PC-3 (cell line): ENCODE measurements at regions not wholly inside any gene's neighbourhood (a gene's known extent, or its start where the extent isn't known, plus 50 kb on each side); places are given as distances from the start of the nearest gene placed in this dataset.

Source experiments
- ATAC-seq: fragments of 200-7000 bp; cut with Tn5 transposase; 2 replicates; pipeline ENCODE4 v1.9.1; 2020; ENCODE audit warnings: mild to moderate bottlenecking, moderate library complexity
- BruUV-seq: library from RNA; stranded (reverse); fragments of 400-500 nt; replicated peaks from 2 replicates; lab custom pipeline; 2021; lab: Mats Ljungman, UMichigan
- CTCF ChIA-PET: fragments of 300-600 bp; sonication (Branson Sonifier 250); formaldehyde crosslinking; loops from one replicate; lab custom pipeline; 2022; ENCODE audit warnings: antibody characterized with exemption; lab: Charles Lee
- POLR2A ChIA-PET: fragments of 300-600 bp; sonication (Branson Sonifier 250); formaldehyde crosslinking; loops from one replicate; lab custom pipeline; 2022; ENCODE audit warnings: antibody characterized with exemption; ENCODE audit not compliant: unreplicated experiment; lab: Charles Lee
- DNase-seq: peaks from one replicate; pipeline ENCODE4 v3.0.0-alpha.2; 2015
- H2AFZ ChIP-seq: fragments of 300-600 bp; sonication (generic); 2 replicates; pipeline ENCODE4 v1.6.0; 2016; ENCODE audit warnings: antibody characterized with exemption, low read length
- H3F3A ChIP-seq: fragments of 300-600 bp; sonication (generic); one replicate; pipeline ENCODE4 v1.6.0; 2017; ENCODE audit warnings: antibody characterized with exemption, low read length, control low read depth, mild to moderate bottlenecking; ENCODE audit not compliant: unreplicated experiment
- H3K27ac ChIP-seq: fragments of 300-600 bp; sonication (generic); 2 replicates; pipeline ENCODE4 v1.5.1; 2016; ENCODE audit warnings: mild to moderate bottlenecking, low read length
- H3K27me3 ChIP-seq: fragments of 300-600 bp; sonication (generic); 2 replicates; pipeline ENCODE4 v1.6.1; 2016; ENCODE audit warnings: low read length, mixed read lengths
- H3K36me3 ChIP-seq: fragments of 300-600 bp; sonication (generic); 2 replicates; pipeline ENCODE4 v1.6.1; 2016; ENCODE audit warnings: low read depth, mixed run types, low read length, mixed read lengths
- H3K4me1 ChIP-seq: fragments of 300-600 bp; sonication (generic); 2 replicates; pipeline ENCODE4 v1.5.1; 2016; ENCODE audit warnings: low read length; ENCODE audit not compliant: insufficient read depth
- H3K4me2 ChIP-seq: fragments of 300-600 bp; sonication (generic); 2 replicates; pipeline ENCODE4 v1.6.0; 2016; ENCODE audit warnings: low read length
- H3K4me3 ChIP-seq: fragments of 300-600 bp; sonication (generic); 2 replicates; pipeline ENCODE4 v1.5.1; 2016; ENCODE audit warnings: mild to moderate bottlenecking, low read length, mixed read lengths
- H3K79me2 ChIP-seq: fragments of 300-600 bp; sonication (generic); 2 replicates; pipeline ENCODE4 v1.6.1; 2017; ENCODE audit warnings: low read length, mixed read lengths
- H3K9ac ChIP-seq: fragments of 300-600 bp; sonication (generic); 2 replicates; pipeline ENCODE4 v1.6.0; 2016; ENCODE audit warnings: mild to moderate bottlenecking, low read length
- H3K9me2 ChIP-seq: fragments of 300-600 bp; sonication (generic); replicated peaks from 2 replicates; pipeline ENCODE4 v1.6.1; 2016; ENCODE audit warnings: mixed run types, low read length, mixed read lengths
- H3K9me3 ChIP-seq: fragments of 300-600 bp; sonication (generic); 2 replicates; pipeline ENCODE4 v1.6.1; 2016; ENCODE audit warnings: low read length, mixed read lengths
- H4K20me1 ChIP-seq: fragments of 300-600 bp; sonication (generic); 2 replicates; pipeline ENCODE4 v1.6.1; 2016; ENCODE audit warnings: low read length, mixed read lengths
- EZH2 ChIP-seq: fragments of 300-600 bp; sonication (generic); IDR thresholded peaks from one replicate; pipeline ENCODE4 v1.6.1; 2017; ENCODE audit warnings: antibody characterized with exemption, mild to moderate bottlenecking, low read length; ENCODE audit not compliant: unreplicated experiment
- EZH2phosphoT487 ChIP-seq: fragments of 300-600 bp; sonication (generic); IDR thresholded peaks from 2 replicates; pipeline ENCODE4 v1.6.1; 2018; ENCODE audit warnings: mild to moderate bottlenecking, antibody characterized with exemption, low read length, borderline replicate concordance
- intact Hi-C: fragments of 100-400 bp; cut with micrococcal nuclease; formaldehyde crosslinking; loops from 2 replicates; pipeline ENCODE4 v1.9.0; 2023
- TF ChIP-seq, protein P1 (sequence below): fragments of 300-600 bp; sonication (generic); conservative IDR thresholded peaks from 2 replicates; pipeline ENCODE4 v1.5.1; 2017; ENCODE audit warnings: antibody characterized with exemption, low read depth, mild to moderate bottlenecking, low read length

DNA sequence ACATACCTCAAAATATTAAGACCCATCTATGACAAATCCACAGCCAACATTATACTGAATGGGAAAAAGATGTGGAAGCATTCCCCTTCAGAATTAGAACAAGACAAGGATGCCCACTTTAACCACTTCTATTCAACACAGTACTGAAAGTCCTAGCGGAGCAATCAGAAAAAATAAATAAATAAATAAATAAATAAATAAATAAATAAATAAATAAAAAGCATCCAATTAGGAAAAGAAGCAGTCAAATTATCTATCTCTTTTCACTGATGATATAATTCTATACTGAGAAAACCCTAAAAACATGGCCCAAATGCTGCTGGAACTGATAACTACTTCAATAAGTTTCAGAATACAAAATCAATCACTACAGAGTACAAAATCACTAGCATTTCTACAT lies 67.5 kb downstream of the PRR32 start:
- intact Hi-C loops: no loop called here
- H3F3A ChIP-seq: no peaks in the 10 kb centered on the region
- H3K79me2 ChIP-seq: no peaks in the 10 kb centered on the region
- CTCF ChIA-PET: no interaction called here
- POLR2A ChIA-PET: no interaction called here
- H3K27me3 ChIP-seq: no peaks in the 10 kb centered on the region
- H3K4me2 ChIP-seq: no peak overlapping the region
- H2AFZ ChIP-seq: no peak overlapping the region
- ATAC-seq: no peak
- no peak overlapping the region for H3K9ac ChIP-seq
- no peak for DNase-seq
- no peaks in the 10 kb centered on the region for H4K20me1 ChIP-seq
- no TSS peak for BruUV-seq
- H3K36me3 ChIP-seq: no peaks in the 10 kb centered on the region
- H3K27ac ChIP-seq: no peak overlapping the region
- TF ChIP-seq, protein P1, sequence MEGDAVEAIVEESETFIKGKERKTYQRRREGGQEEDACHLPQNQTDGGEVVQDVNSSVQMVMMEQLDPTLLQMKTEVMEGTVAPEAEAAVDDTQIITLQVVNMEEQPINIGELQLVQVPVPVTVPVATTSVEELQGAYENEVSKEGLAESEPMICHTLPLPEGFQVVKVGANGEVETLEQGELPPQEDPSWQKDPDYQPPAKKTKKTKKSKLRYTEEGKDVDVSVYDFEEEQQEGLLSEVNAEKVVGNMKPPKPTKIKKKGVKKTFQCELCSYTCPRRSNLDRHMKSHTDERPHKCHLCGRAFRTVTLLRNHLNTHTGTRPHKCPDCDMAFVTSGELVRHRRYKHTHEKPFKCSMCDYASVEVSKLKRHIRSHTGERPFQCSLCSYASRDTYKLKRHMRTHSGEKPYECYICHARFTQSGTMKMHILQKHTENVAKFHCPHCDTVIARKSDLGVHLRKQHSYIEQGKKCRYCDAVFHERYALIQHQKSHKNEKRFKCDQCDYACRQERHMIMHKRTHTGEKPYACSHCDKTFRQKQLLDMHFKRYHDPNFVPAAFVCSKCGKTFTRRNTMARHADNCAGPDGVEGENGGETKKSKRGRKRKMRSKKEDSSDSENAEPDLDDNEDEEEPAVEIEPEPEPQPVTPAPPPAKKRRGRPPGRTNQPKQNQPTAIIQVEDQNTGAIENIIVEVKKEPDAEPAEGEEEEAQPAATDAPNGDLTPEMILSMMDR: no peak
- no peak for TF ChIP-seq EZH2phosphoT487
- no peak for TF ChIP-seq EZH2
- H3K9me2 ChIP-seq: no peaks in the 10 kb centered on the region
- no peaks in the 10 kb centered on the region for H3K9me3 ChIP-seq
- no peaks in the 10 kb centered on the region for H3K4me1 ChIP-seq
- H3K4me3 ChIP-seq: no peak overlapping the region

DNA sequence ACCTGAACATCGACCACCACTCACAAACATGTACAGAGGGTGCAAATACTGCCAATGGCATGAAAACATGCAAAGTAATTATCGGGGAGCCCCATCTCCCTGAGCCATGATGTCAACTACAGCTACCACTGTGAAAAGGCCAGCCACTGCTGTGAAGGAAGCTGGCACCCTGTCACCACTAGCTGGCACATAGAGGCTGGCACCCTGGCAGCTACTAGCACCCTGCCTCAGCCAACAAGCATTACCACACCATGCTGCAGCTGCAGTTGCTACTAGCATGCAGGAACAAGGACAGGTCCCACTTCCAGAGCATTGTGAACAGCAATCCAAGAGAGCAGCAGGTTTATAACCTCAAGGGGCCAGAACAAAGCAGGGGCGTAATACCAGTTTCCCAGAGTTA lies 81.4 kb downstream of the PRR32 start:
- no peaks in the 10 kb centered on the region for H4K20me1 ChIP-seq
- no peak overlapping the region for H3K4me3 ChIP-seq
- POLR2A ChIA-PET: no interaction called here
- CTCF ChIA-PET: no interaction called here
- no peak overlapping the region for H3K9ac ChIP-seq
- H3K79me2 ChIP-seq: no peaks in the 10 kb centered on the region
- intact Hi-C loops: no loop called here
- H3K4me2 ChIP-seq: no peak overlapping the region
- no peak overlapping the region for H3K27ac ChIP-seq
- no TSS peak for BruUV-seq
- no peak for TF ChIP-seq EZH2phosphoT487
- TF ChIP-seq, protein P1: no peak
- TF ChIP-seq EZH2: no peak
- H3K9me3 ChIP-seq: no peaks in the 10 kb centered on the region
- no peaks in the 10 kb centered on the region for H3K36me3 ChIP-seq
- H2AFZ ChIP-seq: no peak overlapping the region
- no peaks in the 10 kb centered on the region for H3K4me1 ChIP-seq
- H3F3A ChIP-seq: no peaks in the 10 kb centered on the region
- no peaks in the 10 kb centered on the region for H3K9me2 ChIP-seq
- no peaks in the 10 kb centered on the region for H3K27me3 ChIP-seq
- ATAC-seq: no peak
- DNase-seq: no peak

DNA sequence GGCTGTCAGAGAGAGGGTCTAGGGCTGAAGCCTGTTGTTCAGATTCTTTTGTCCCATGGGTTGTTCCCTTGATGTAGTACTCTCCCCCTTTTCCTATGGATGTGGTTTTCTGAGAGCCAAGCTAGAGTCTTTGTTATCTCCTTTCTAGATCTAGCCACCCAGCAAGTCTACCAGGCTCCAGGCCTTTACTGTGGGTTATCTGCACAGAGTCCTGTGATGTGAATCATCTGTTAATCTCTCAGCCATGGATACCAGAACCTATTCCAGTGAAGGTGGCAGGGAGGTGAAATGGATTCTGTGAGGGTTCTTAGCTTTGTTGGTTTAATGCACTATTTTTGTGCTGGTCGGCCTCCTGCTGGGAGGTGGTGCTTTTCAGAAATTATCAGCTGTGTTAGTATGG lies 109.5 kb downstream of the PRR32 start:
- Histone ChIP-seq H2AFZ (no peak overlapping the region), H3K27me3 (no peaks in the 10 kb centered on the region), H3K36me3 (no peaks in the 10 kb centered on the region), H3K9me2 (no peaks in the 10 kb centered on the region), H3K4me1 (no peaks in the 10 kb centered on the region), H3K27ac (no peak overlapping the region), H3K9ac (no peak overlapping the region), H3F3A (no peaks in the 10 kb centered on the region), H3K4me2 (no peak overlapping the region), H3K4me3 (no peak overlapping the region), H3K79me2 (no peaks in the 10 kb centered on the region), H3K9me3 (no peaks in the 10 kb centered on the region), H4K20me1 (no peaks in the 10 kb centered on the region)
- POLR2A ChIA-PET: no interaction called here
- intact Hi-C loops: no loop called here
- TF ChIP-seq, protein P1: no peak
- TF ChIP-seq EZH2 (no peak), EZH2phosphoT487 (no peak)
- no TSS peak for BruUV-seq
- DNase-seq (no peak), ATAC-seq (no peak)
- CTCF ChIA-PET: no interaction called here
